HG03159 (cell line): ENCODE measurements at regions not wholly inside any gene's neighbourhood (a gene's known extent, or its start where the extent isn't known, plus 50 kb on each side); places are given as distances from the start of the nearest gene placed in this dataset.
A peak's percentile ranks its signal among the peaks of the same experiment; 100 is the strongest.

Experiments used
- ATAC-seq: cut with Tn5 transposase; IDR thresholded peaks from one replicate; pipeline ENCODE4 v1.9.1; 2021; ENCODE audit warnings: mild to moderate bottlenecking, moderate library complexity; ENCODE audit not compliant: unreplicated experiment

DNA sequence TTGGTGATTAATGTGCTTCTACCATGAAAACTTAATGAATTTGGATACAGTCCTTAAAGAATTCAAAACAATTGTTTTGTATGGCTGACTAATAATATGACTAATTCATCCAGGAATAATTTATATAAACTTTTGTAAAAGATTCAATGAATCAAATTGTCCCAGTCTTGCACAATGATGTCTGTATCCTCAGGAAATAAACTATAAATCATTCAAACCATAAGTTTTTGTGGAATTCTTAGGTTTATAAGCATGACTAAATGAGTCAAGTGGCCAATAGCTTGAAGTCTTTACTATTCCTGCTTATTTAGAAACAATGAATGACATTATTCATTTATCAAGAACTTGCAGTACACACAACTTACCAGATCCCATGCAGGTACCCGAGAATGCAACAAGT lies 935.0 kb upstream of the INTU start:
- no peak for ATAC-seq

- no peak for ATAC-seq
Measured at GRCh38 chr4:126698224-126698623, 934.5 kb upstream of the INTU start.

- no peak for ATAC-seq
Measured at GRCh38 chr4:126701756-126702155, 931.0 kb upstream of the INTU start.

DNA sequence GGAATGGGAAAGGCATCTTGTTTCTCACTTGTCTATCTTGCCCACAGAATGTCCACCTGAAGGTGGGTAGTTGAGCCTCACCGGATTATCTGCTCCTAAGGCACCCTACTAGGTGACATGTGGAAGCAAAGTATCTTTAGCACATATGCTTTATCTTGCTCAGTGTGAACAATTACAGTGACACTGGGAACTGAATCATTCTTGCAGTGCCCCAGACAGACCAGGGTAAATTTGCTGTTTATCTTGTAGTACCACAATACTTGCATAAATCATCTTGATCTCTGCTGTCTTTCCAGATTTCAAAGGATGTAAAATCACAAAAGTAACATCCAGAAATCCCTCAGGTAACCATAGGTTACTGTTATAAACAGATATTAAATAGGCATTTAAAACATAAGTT lies 930.0 kb upstream of the INTU start:
- no peak for ATAC-seq

DNA sequence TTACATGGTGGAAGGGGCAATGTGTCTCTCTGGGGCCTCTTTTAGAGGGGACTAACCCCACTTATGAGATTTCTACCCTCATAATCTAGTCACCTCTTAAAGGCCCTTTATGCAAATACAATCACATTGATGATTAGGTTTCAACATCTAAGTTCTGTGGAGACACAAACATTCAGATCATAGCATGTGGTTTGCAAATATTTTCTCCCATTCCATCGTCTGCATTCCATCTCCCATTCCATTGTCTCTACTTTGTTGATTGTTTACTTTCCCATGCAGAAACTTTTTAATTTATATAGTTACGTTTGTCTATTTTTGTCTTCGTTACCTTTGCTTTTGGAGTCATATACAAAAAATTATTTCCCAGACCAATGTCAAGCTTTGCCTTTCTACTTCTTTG lies 927.5 kb upstream of the INTU start:
- no peak for ATAC-seq

- ATAC-seq = no peak
Measured at GRCh38 chr4:126708716-126709115, 924.0 kb upstream of the INTU start.

DNA sequence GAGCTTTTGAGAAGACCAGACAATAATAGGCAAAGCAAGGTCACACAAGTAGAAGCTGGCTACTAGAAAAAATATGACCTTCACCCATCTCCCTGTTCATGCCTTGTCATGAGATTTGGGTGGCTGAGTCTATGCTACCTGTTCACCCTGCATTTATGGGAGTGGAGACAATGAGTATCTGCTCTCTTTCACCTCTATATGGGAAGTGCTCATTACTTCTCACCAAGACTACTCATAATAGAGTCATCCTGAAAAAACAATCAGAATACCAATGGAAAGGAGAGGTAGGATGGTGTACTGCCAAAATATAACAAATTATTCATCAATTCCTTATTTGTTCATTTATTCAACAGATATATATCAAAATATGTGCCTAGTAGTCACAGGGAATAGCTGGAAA lies 921.8 kb upstream of the INTU start:
- ATAC-seq = no peak

GRCh38 chr4:126715067-126715466 lies 917.7 kb upstream of the INTU start:
- no peak for ATAC-seq

DNA sequence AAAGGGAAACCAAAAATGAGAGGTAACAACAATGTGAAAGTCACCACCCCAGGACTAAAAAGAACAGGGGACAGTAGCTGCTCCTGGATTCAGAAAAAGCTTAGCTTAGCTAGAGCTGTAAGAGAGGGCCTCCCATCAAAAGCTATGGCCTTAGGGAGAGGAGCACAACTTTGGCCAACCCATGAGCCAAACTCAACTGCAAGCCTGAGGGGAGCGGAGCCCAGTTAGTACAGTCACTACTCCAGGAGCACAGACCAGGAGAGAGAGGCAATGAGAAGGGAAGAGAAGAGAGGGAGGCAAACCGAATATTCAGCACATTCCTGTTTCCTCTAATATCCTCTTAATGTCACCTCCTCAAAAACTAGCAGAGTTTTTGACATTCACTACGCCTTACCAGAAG lies 917.1 kb upstream of the INTU start:
- no peak for ATAC-seq

DNA sequence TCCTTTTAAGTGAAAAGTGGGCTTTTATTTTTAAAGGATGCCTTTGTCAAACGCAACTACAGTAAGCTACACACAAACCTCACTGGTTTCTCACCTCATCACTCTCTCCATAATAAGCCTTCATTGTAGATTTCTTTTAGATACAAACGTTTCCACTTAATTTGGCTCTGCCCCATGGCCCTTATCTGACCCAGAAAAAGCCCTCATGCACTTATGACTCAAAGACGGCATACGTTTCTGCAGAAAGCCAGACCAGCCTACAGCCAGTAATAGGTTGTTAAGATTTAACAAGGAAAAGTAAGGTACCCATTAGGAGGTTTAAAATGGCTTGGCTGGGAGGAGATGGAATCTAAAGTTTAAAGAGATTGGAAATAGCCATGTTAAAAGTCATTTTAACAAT lies 914.6 kb upstream of the INTU start:
- no peak for ATAC-seq

GRCh38 chr4:126719852-126720251 lies 912.9 kb upstream of the INTU start:
- no peak for ATAC-seq

GRCh38 chr4:126725906-126726305 lies 906.9 kb upstream of the INTU start:
- ATAC-seq = no peak

DNA sequence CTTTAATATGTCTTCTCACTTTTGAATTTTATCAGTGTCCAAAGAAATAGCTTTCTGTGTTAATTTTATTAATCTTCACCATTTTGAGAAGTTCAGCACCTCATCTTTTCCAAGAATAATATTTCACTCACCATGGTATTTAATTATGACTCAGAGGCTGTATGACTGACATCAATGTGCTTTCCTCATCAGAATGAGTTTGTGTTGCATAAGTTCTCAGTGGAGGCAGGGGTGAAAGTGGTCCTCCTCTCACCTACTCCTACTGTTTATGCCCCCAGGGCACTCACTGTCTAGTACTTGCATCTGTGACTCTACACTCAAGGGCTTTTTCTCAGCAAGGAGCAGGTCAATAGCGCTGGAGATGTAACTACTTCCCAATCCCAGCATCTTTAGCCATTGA lies 905.3 kb upstream of the INTU start:
- no peak for ATAC-seq

- ATAC-seq = no peak
Measured at GRCh38 chr4:126731062-126731461, 901.7 kb upstream of the INTU start.

- ATAC-seq = no peak
Measured at GRCh38 chr4:126733301-126733700, 899.5 kb upstream of the INTU start.

DNA sequence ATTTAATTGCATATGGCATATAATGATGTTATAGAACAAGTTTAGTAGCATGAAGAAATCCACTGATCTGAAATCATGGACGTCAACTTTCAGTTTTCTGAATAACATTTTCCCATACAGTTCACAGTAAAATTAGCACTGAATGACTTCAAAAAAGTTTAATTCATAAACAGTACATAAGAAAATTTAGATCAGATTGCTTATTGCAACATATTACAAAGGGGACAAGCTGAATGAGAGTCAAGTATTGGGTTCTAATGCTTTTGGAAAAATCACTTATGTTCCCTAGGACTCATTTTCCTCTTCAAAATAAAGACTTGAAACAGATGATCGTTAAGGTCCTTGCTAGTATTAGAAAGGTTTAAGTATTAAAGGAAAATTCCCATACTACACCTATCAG lies 898.3 kb upstream of the INTU start:
- ATAC-seq = no peak

- no peak for ATAC-seq
Measured at GRCh38 chr4:126735294-126736132, 897.2 kb upstream of the INTU start.

DNA sequence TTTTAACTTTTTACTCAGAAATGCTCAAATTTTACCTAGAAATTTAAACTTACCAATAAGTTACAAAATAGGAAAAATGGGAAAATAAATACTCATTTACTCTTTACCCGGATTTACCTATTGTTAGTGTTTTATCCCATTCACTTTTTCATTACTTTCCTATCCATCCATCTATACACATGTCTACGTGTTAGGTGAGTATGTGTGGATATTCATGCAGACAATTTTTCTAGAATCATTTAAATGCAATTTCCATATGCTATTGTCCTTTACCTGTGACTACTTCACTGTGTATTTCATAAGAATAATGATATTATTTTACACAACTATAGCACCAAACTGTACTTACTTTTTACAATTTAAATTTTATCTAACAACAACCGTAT lies 896.6 kb upstream of the INTU start:
- no peak for ATAC-seq

GRCh38 chr4:126737899-126738526 lies 894.7 kb upstream of the INTU start:
- no peak for ATAC-seq

- ATAC-seq = no peak
Measured at GRCh38 chr4:126738527-126738923, 894.2 kb upstream of the INTU start.

DNA sequence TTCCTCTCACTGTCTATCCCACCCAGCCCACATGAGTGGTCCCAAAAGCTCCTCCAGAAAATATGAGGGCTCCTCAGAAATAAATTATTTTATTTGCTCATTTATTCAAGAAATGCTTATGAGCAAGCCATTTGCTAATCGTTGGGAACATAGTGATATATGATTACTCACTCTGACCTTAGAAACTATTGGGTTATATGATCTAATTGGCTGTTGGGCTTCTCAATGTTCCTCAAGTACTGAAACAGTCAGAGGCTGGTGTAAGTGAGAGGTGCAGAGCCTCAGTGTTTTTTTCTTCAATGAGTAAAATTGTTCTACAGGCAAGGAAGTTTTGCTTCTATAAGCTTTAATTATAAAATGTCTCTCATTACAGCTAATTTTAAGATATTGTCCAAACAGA lies 893.8 kb upstream of the INTU start:
- no peak for ATAC-seq

DNA sequence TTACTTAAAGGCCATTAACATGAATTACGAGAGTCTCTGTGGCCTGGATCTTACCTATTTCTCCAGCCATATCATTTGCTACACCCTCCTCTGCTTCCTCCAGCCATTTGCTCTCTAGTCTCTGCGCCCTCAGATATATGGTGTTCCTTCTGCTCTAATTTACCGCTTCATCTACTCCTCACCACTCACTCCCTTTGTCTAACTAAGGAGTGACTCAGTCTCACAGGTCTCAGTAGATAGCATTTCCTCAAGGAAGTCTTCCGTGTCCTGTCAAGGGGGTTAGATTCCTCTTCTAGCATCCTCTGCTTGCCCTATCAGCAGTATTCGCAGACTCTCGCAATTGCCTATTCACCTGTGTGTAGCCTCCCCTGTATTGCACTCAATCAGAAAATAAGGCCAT lies 892.1 kb upstream of the INTU start:
- ATAC-seq = no peak

DNA sequence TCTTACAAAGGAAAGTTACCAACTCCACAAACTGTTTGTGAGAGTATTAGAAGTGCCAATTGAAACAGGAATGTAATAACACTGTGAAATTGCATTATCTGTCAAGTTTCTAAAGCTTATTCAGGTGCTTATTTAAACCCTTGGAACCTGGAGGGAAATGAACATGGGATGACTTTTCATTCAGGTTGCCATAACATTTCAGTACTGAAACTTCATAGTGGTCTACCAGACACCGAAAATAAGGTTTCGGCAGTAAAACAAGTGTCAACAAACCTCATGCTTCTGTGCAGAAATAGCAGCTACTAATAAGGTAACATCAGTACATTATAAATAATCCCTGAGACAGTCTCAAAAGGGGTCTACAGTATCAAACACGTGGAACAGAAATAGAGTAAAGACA lies 890.7 kb upstream of the INTU start:
- peak; percentile 64 for ATAC-seq
